OCI-LY3 (cell line): ENCODE measurements at regions not wholly inside any gene's neighbourhood (a gene's known extent, or its start where the extent isn't known, plus 50 kb on each side); places are given as distances from the start of the nearest gene placed in this dataset.

Experiments
- H2AFZ ChIP-seq: fragments of 200-600, 300-600 bp; shearing (Covaris generic); 2 replicates; pipeline ENCODE4 v1.6.0; 2014; ENCODE audit warnings: antibody characterized with exemption, low read depth, low read length
- H3K27ac ChIP-seq: fragments of 200-600, 300-600 bp; sonication (generic); 2 replicates; pipeline ENCODE4 v1.5.1; 2014; ENCODE audit warnings: mild to moderate bottlenecking, low read length, moderate library complexity, mixed read lengths
- H3K27me3 ChIP-seq: fragments of 200-600, 300-600 bp; sonication (generic); 2 replicates; pipeline ENCODE4 v1.6.1; 2014; ENCODE audit warnings: low read depth, low read length, mixed read lengths
- H3K36me3 ChIP-seq: fragments of 200-600, 300-600 bp; sonication (generic); replicated peaks from 2 replicates; pipeline ENCODE3; 2014; ENCODE audit warnings: low read depth, low read length, mixed read lengths
- H3K4me1 ChIP-seq: fragments of 300-600, 200-600 bp; sonication (generic); 2 replicates; pipeline ENCODE4 v1.6.1; 2014; ENCODE audit warnings: low read length, mixed read lengths
- H3K4me2 ChIP-seq: fragments of 200-600, 300-600 bp; sonication (generic); 2 replicates; pipeline ENCODE4 v1.6.1; 2014; ENCODE audit warnings: low read length, mixed read lengths
- H3K4me3 ChIP-seq: fragments of 300-600, 200-600 bp; sonication (generic); 2 replicates; pipeline ENCODE4 v1.5.1; 2014; ENCODE audit warnings: antibody characterized with exemption, mild to moderate bottlenecking, low read length, moderate library complexity
- H3K79me2 ChIP-seq: fragments of 300-600, 200-600 bp; shearing (Covaris generic); 2 replicates; pipeline ENCODE4 v1.6.1; 2014; ENCODE audit warnings: mild to moderate bottlenecking, low read length, mixed read lengths
- H3K9ac ChIP-seq: fragments of 300-600, 200-600 bp; shearing (Covaris generic); 2 replicates; pipeline ENCODE4 v1.6.0; 2014; ENCODE audit warnings: mild to moderate bottlenecking, low read length, moderate library complexity
- H3K9me3 ChIP-seq: fragments of 200-600, 300-600 bp; shearing (Covaris generic); 2 replicates; pipeline ENCODE4 v1.6.1; 2014; ENCODE audit warnings: low read length, mixed read lengths; ENCODE audit not compliant: insufficient read depth
- H4K20me1 ChIP-seq: fragments of 200-600, 300-600 bp; sonication (generic); 2 replicates; pipeline ENCODE4 v1.6.1; 2016; ENCODE audit warnings: low read length, mixed read lengths; ENCODE audit not compliant: insufficient read depth
- EZH2phosphoT487 ChIP-seq: fragments of 200-600 bp; shearing (Covaris generic); IDR thresholded peaks from 2 replicates; pipeline ENCODE4 v1.6.1; 2018; ENCODE audit warnings: antibody characterized with exemption, mixed run types, low read depth
- TF ChIP-seq, protein P1 (sequence below): fragments of 200-600, 300-600 bp; sonication (generic); IDR thresholded peaks from 2 replicates; pipeline ENCODE4 v1.5.1; 2014; ENCODE audit warnings: antibody characterized with exemption, low read length, low read depth

GRCh38 chr18:45357686-45358470 is 257.4 kb upstream of the SLC14A2 start:
- Histone ChIP-seq H3K4me2 (no peak overlapping the region), H3K4me3 (no peak overlapping the region), H3K36me3 (no peaks in the 10 kb centered on the region), H3K27ac (no peak overlapping the region), H4K20me1 (no peaks in the 10 kb centered on the region), H3K4me1 (peaks cover 9% of the 10 kb centered on the region), H3K9ac (no peak overlapping the region), H3K27me3 (peaks cover 34% of the 10 kb centered on the region), H2AFZ (no peak overlapping the region), H3K9me3 (no peaks in the 10 kb centered on the region), H3K79me2 (no peaks in the 10 kb centered on the region)
- TF ChIP-seq, protein P1, sequence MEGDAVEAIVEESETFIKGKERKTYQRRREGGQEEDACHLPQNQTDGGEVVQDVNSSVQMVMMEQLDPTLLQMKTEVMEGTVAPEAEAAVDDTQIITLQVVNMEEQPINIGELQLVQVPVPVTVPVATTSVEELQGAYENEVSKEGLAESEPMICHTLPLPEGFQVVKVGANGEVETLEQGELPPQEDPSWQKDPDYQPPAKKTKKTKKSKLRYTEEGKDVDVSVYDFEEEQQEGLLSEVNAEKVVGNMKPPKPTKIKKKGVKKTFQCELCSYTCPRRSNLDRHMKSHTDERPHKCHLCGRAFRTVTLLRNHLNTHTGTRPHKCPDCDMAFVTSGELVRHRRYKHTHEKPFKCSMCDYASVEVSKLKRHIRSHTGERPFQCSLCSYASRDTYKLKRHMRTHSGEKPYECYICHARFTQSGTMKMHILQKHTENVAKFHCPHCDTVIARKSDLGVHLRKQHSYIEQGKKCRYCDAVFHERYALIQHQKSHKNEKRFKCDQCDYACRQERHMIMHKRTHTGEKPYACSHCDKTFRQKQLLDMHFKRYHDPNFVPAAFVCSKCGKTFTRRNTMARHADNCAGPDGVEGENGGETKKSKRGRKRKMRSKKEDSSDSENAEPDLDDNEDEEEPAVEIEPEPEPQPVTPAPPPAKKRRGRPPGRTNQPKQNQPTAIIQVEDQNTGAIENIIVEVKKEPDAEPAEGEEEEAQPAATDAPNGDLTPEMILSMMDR = no peak
- TF ChIP-seq EZH2phosphoT487 = no peak

DNA sequence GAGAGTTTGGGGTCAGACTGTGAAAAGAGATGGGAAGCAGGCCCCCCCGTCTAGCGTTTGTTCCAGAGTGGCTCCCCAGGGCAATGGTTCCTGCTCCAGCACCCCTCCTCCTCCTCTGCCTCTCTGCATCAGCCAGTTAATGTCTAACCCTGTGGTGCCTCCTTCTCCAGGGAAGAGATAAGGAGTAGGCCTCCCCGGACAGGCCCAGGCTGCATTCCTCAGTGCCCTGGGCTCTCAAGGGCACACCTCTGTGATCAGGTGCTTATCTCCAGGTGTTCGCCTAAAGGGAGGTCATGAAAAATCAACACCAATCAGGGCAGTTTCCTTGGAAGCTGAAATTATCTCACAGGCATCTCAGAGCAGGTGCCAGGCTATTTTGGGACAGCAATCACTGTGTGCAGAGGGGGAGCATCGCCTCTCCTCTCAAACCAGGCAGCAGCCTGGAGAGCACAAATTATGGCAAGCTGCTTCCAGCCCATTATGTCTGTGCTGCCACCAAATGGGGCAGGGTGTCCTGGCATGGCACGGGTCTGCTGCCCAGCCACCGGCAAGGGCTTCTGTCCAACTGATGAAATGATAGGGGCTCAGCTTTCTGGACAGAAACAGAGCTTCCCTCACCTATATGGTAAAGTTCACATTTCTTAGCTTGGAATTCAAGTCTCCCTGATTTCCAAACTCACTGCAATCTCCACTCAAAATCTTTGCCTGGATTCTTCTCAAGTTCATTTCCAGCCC is 255.8 kb upstream of the SLC14A2 start:
- Histone ChIP-seq H3K9me3 (no peaks in the 10 kb centered on the region), H3K36me3 (no peaks in the 10 kb centered on the region), H3K9ac (no peak overlapping the region), H3K27me3 (peaks cover 25% of the 10 kb centered on the region), H3K4me1 (peaks cover 9% of the 10 kb centered on the region), H2AFZ (no peak overlapping the region), H3K79me2 (no peaks in the 10 kb centered on the region), H3K4me2 (no peak overlapping the region), H3K4me3 (no peak overlapping the region), H3K27ac (no peak overlapping the region), H4K20me1 (no peaks in the 10 kb centered on the region)
- TF ChIP-seq, protein P1 = no peak
- no peak for TF ChIP-seq EZH2phosphoT487

GRCh38 chr18:45361125-45361851 is 254.0 kb upstream of the SLC14A2 start:
- no peak overlapping the region for H3K4me2 ChIP-seq
- TF ChIP-seq, protein P1 = no peak
- TF ChIP-seq EZH2phosphoT487 = no peak
- no peak overlapping the region for H3K27ac ChIP-seq

DNA sequence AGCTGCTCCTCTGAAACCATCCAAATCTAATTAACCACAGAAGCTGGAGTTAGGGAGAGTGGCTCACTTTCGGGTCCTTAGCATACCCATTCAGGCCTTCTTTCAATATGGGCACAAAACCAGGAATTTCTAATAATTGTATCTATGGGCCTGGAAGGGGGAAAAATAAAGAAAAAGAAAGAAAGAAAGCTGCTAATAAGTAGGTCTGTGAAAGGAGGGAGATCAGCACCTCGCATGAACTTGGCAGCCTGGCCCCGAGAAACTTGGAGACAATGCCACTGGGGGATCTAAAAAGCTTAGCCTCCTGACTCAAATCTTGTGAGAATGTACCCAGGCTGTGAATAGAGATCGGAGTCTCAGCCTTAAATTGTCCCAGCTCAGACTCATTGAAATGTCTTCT is 252.1 kb upstream of the SLC14A2 start:
- Histone ChIP-seq H3K79me2 (no peaks in the 10 kb centered on the region), H4K20me1 (no peaks in the 10 kb centered on the region), H3K9ac (no peak overlapping the region), H3K9me3 (no peaks in the 10 kb centered on the region), H3K4me2 (no peak overlapping the region), H3K36me3 (no peaks in the 10 kb centered on the region), H3K27me3 (peaks cover 42% of the 10 kb centered on the region), H3K27ac (no peak overlapping the region), H3K4me1 (no peaks in the 10 kb centered on the region), H3K4me3 (no peak overlapping the region), H2AFZ (no peak overlapping the region)
- TF ChIP-seq EZH2phosphoT487 = no peak
- TF ChIP-seq, protein P1 = no peak

More at GRCh38 chr18:45361125-45361851, 254.0 kb upstream of the SLC14A2 start:
- Histone ChIP-seq H3K79me2 (no peaks in the 10 kb centered on the region), H4K20me1 (no peaks in the 10 kb centered on the region), H3K9ac (no peak overlapping the region), H3K27me3 (peaks cover 38% of the 10 kb centered on the region), H2AFZ (no peak overlapping the region), H3K9me3 (no peaks in the 10 kb centered on the region), H3K4me1 (peaks cover under 1% of the 10 kb centered on the region; the same call in 1 of the 2 replicates), H3K4me3 (no peak overlapping the region), H3K36me3 (no peaks in the 10 kb centered on the region)
